ENCODE measurements at regions not wholly inside any gene's neighbourhood (a gene's known extent, or its start where the extent isn't known, plus 50 kb on each side); places are given as distances from the start of the nearest gene placed in this dataset.

GRCh38 chr11:33582636-33583325 lies 117.8 kb downstream of the C11orf91 start:
- H3K4me3 ChIP-seq (ENCODE audit: low read depth, low read length): no peak overlapping the region
- TF ChIP-seq CTCF (IDR thresholded peaks at IDR 0.05; ENCODE audit: control insufficient read depth, extremely low read depth, insufficient read depth): no peak
- no peak for DNase-seq (ENCODE audit: low read depth)

GRCh38 chr11:33579101-33579500 lies 121.5 kb downstream of the C11orf91 start:
- H3K4me3 ChIP-seq (ENCODE audit: low read depth, low read length): no peak overlapping the region
- TF ChIP-seq CTCF (IDR thresholded peaks at IDR 0.05; ENCODE audit: control insufficient read depth, extremely low read depth, insufficient read depth): no peak
- DNase-seq (ENCODE audit: low read depth): no peak

- DNase-seq (ENCODE audit: low read depth): no peak
- no peak for TF ChIP-seq CTCF (IDR thresholded peaks at IDR 0.05; ENCODE audit: control insufficient read depth, extremely low read depth, insufficient read depth)
- no peak overlapping the region for H3K4me3 ChIP-seq (ENCODE audit: low read depth, low read length)
Measured at GRCh38 chr11:33577204-33577603, 123.4 kb downstream of the C11orf91 start.

- DNase-seq (ENCODE audit: low read depth): no peak
- no peak overlapping the region for H3K4me3 ChIP-seq (ENCODE audit: low read depth, low read length)
- TF ChIP-seq CTCF (IDR thresholded peaks at IDR 0.05; ENCODE audit: control insufficient read depth, extremely low read depth, insufficient read depth): no peak
Measured at GRCh38 chr11:33575311-33575710, 125.3 kb downstream of the C11orf91 start.

GRCh38 chr11:33574331-33574730 lies 126.3 kb downstream of the C11orf91 start:
- no peak for DNase-seq (ENCODE audit: low read depth)
- TF ChIP-seq CTCF (IDR thresholded peaks at IDR 0.05; ENCODE audit: control insufficient read depth, extremely low read depth, insufficient read depth): no peak
- no peak overlapping the region for H3K4me3 ChIP-seq (ENCODE audit: low read depth, low read length)

GRCh38 chr11:33569333-33569732 lies 131.3 kb downstream of the C11orf91 start:
- no peak for TF ChIP-seq CTCF (IDR thresholded peaks at IDR 0.05; ENCODE audit: control insufficient read depth, extremely low read depth, insufficient read depth)
- no peak overlapping the region for H3K4me3 ChIP-seq (ENCODE audit: low read depth, low read length)
- DNase-seq (ENCODE audit: low read depth): no peak

- TF ChIP-seq CTCF (IDR thresholded peaks at IDR 0.05; ENCODE audit: control insufficient read depth, extremely low read depth, insufficient read depth): no peak
- no peak for DNase-seq (ENCODE audit: low read depth)
- no peak overlapping the region for H3K4me3 ChIP-seq (ENCODE audit: low read depth, low read length)
Measured at GRCh38 chr11:33567004-33567403, 133.6 kb downstream of the C11orf91 start.
